Trophoblast cell (in vitro differentiated cells and primary cell): ENCODE measurements at regions not wholly inside any gene's neighbourhood (a gene's known extent, or its start where the extent isn't known, plus 50 kb on each side); places are given as distances from the start of the nearest gene placed in this dataset.

ENCODE experiments used
- DNase-seq, 2 donors: peaks; one replicate each; pipeline ENCODE4 v3.0.0-alpha.2; 2016
- H2AFZ ChIP-seq: 2 replicates; pipeline ENCODE4 v1.6.1; 2013; ENCODE audit warnings: low read length, moderate library complexity, mild to moderate bottlenecking; ENCODE audit not compliant: insufficient read depth, poor library complexity
- H2AK5ac ChIP-seq: 2 replicates; pipeline ENCODE4 v1.6.1; 2013; ENCODE audit warnings: mild to moderate bottlenecking, low read length
- H2BK120ac ChIP-seq: 2 replicates; pipeline ENCODE4 v1.6.1; 2013; ENCODE audit warnings: low read length, mild to moderate bottlenecking, moderate library complexity; ENCODE audit not compliant: insufficient read depth, poor library complexity
- H2BK12ac ChIP-seq: 2 replicates; pipeline ENCODE4 v1.6.1; 2013; ENCODE audit warnings: mild to moderate bottlenecking, low read length, moderate library complexity
- H2BK5ac ChIP-seq: 2 replicates; pipeline ENCODE4 v1.6.1; 2013; ENCODE audit warnings: low read length, low read depth, moderate library complexity, mild to moderate bottlenecking; ENCODE audit not compliant: poor library complexity
- H3K14ac ChIP-seq: 2 replicates; pipeline ENCODE4 v1.6.1; 2013; ENCODE audit warnings: mild to moderate bottlenecking, low read length
- H3K18ac ChIP-seq: 2 replicates; pipeline ENCODE4 v1.6.1; 2013; ENCODE audit warnings: mild to moderate bottlenecking, low read length
- H3K23ac ChIP-seq: 2 replicates; pipeline ENCODE4 v1.6.1; 2013; ENCODE audit warnings: low read length
- H3K27ac ChIP-seq: 2 replicates; pipeline ENCODE4 v1.5.1; 2013; ENCODE audit warnings: low read depth, mild to moderate bottlenecking, inconsistent platforms, low read length, moderate library complexity
- H3K27me3 ChIP-seq: 2 replicates; pipeline ENCODE4 v1.6.1; 2013; ENCODE audit warnings: inconsistent platforms, mild to moderate bottlenecking, low read length, moderate library complexity; ENCODE audit not compliant: insufficient read depth
- H3K36me3 ChIP-seq, 2 experiments: 1 replicate in 1 of 2; 2 replicates in 1 of 2; pipeline ENCODE4 v1.6.1; 2013; ENCODE audit warnings: low read length in 2 of 2, mild to moderate bottlenecking in 2 of 2, moderate library complexity in 1 of 2; ENCODE audit not compliant: insufficient read depth in 2 of 2, control insufficient read depth in 1 of 2
- H3K4ac ChIP-seq: 2 replicates; pipeline ENCODE4 v1.6.1; 2013; ENCODE audit warnings: low read depth, mild to moderate bottlenecking, low read length, moderate library complexity
- H3K4me1 ChIP-seq, 2 experiments: 1 replicate in 1 of 2; 2 replicates in 1 of 2; pipeline ENCODE4 v1.6.1; 2013; ENCODE audit warnings: low read length in 2 of 2, mild to moderate bottlenecking in 2 of 2, moderate library complexity in 1 of 2; ENCODE audit not compliant: insufficient read depth in 2 of 2, control insufficient read depth in 1 of 2
- H3K4me2 ChIP-seq: 2 replicates; pipeline ENCODE4 v1.6.1; 2013; ENCODE audit warnings: inconsistent platforms, mild to moderate bottlenecking, low read length, moderate library complexity
- H3K4me3 ChIP-seq: 2 replicates; pipeline ENCODE4 v1.5.1; 2013; ENCODE audit warnings: mild to moderate bottlenecking, low read depth, low read length, inconsistent platforms
- H3K79me1 ChIP-seq: one replicate; pipeline ENCODE4 v1.6.1; 2013; ENCODE audit warnings: low read length
- H3K79me2 ChIP-seq: 2 replicates; pipeline ENCODE4 v1.6.1; 2013; ENCODE audit warnings: low read length, mild to moderate bottlenecking; ENCODE audit not compliant: control insufficient read depth, insufficient read depth, poor library complexity
- H3K9ac ChIP-seq: 2 replicates; pipeline ENCODE4 v1.6.1; 2013; ENCODE audit warnings: mild to moderate bottlenecking, low read length
- H3K9me3 ChIP-seq: 2 replicates; pipeline ENCODE4 v1.6.1; 2013; ENCODE audit warnings: low read depth, mild to moderate bottlenecking, control low read depth, inconsistent platforms, low read length; ENCODE audit not compliant: insufficient read depth
- H4K12ac ChIP-seq: 2 replicates; pipeline ENCODE4 v1.6.1; 2013; ENCODE audit warnings: low read depth, mild to moderate bottlenecking, low read length, moderate library complexity
- H4K8ac ChIP-seq: 2 replicates; pipeline ENCODE4 v1.6.1; 2013; ENCODE audit warnings: low read depth, mild to moderate bottlenecking, low read length, moderate library complexity
- H4K91ac ChIP-seq: one replicate; pipeline ENCODE4 v1.6.1; 2013; ENCODE audit warnings: low read depth, mild to moderate bottlenecking, low read length, moderate library complexity
- WGBS: extraction: QIAGEN DNeasy Blood & Tissue Kit; methylation state at CpG from one replicate; pipeline ENCODE4 v1.1.7; 2013; ENCODE audit warnings: missing lambda C conversion rate; ENCODE audit not compliant: insufficient read length, insufficient coverage; ENCODE audit errors: extremely low coverage; 5-methylcytosine and 5-hydroxymethylcytosine counted together

GRCh38 chr5:4802044-4802443 lies 338.1 kb upstream of the ADAMTS16 start:
- Histone ChIP-seq H3K23ac (no peak overlapping the region), H3K79me2 (no peaks in the 10 kb centered on the region), H2AK5ac (no peak overlapping the region), H3K27me3 (no peaks in the 10 kb centered on the region), H3K4ac (no peak overlapping the region), H2BK120ac (no peak overlapping the region), H3K14ac (no peak overlapping the region), H4K91ac (no peak overlapping the region), H3K9ac (no peak overlapping the region), H2BK12ac (no peak overlapping the region), H4K8ac (no peak overlapping the region), H3K9me3 (peaks cover 2% of the 10 kb centered on the region), H3K27ac (no peak overlapping the region), H3K4me3 (no peak overlapping the region), H3K4me1 (peaks cover 0 to 2% of the 10 kb centered on the region in 2 experiments), H3K79me1 (no peaks in the 10 kb centered on the region), H3K18ac (no peak overlapping the region), H2AFZ (no peak overlapping the region), H2BK5ac (no peak overlapping the region), H3K4me2 (no peak overlapping the region), H3K36me3 (no peaks in the 10 kb centered on the region), H4K12ac (no peak overlapping the region)
- WGBS: no CpG with 5 or more reads among the region's 3 CpGs
- DNase-seq: no peak

GRCh38 chr5:4804691-4805360 lies 335.3 kb upstream of the ADAMTS16 start:
- no peak overlapping the region for H2AFZ ChIP-seq
- no peaks in the 10 kb centered on the region for H3K27me3 ChIP-seq
- WGBS: no CpG with 5 or more reads among the region's 12 CpGs
- H3K9ac ChIP-seq: no peak overlapping the region
- no peak for DNase-seq
- H3K4me1 ChIP-seq: peaks cover 0 to 2% of the 10 kb centered on the region in 2 experiments
- H2BK5ac ChIP-seq: no peak overlapping the region
- H3K18ac ChIP-seq: no peak overlapping the region
- H3K9me3 ChIP-seq: peaks cover 2% of the 10 kb centered on the region
- no peaks in the 10 kb centered on the region for H3K36me3 ChIP-seq
- no peak overlapping the region for H2AK5ac ChIP-seq
- no peak overlapping the region for H3K23ac ChIP-seq
- H3K27ac ChIP-seq: no peak overlapping the region
- no peak overlapping the region for H3K4ac ChIP-seq
- H4K8ac ChIP-seq: no peak overlapping the region
- H3K14ac ChIP-seq: no peak overlapping the region
- no peak overlapping the region for H3K4me2 ChIP-seq
- no peak overlapping the region for H4K12ac ChIP-seq
- no peak overlapping the region for H2BK120ac ChIP-seq
- H2BK12ac ChIP-seq: no peak overlapping the region
- no peak overlapping the region for H4K91ac ChIP-seq
- H3K79me2 ChIP-seq: no peaks in the 10 kb centered on the region
- no peaks in the 10 kb centered on the region for H3K79me1 ChIP-seq
- no peak overlapping the region for H3K4me3 ChIP-seq

GRCh38 chr5:4815002-4815401 lies 325.1 kb upstream of the ADAMTS16 start:
- no peak overlapping the region for H2AFZ ChIP-seq
- H3K4me3 ChIP-seq: no peak overlapping the region
- DNase-seq: no peak
- H3K18ac ChIP-seq: no peak overlapping the region
- no peak overlapping the region for H2BK12ac ChIP-seq
- H3K36me3 ChIP-seq: no peaks in the 10 kb centered on the region
- H3K4ac ChIP-seq: no peak overlapping the region
- no peaks in the 10 kb centered on the region for H3K27me3 ChIP-seq
- no peaks in the 10 kb centered on the region for H3K9me3 ChIP-seq
- no peak overlapping the region for H4K8ac ChIP-seq
- no CpG with 5 or more reads among the region's 3 CpGs for WGBS
- no peak overlapping the region for H4K12ac ChIP-seq
- H3K27ac ChIP-seq: no peak overlapping the region
- no peak overlapping the region for H2AK5ac ChIP-seq
- no peaks in the 10 kb centered on the region for H3K79me1 ChIP-seq
- H3K23ac ChIP-seq: no peak overlapping the region
- no peak overlapping the region for H3K14ac ChIP-seq
- no peak overlapping the region for H3K9ac ChIP-seq
- H3K4me1 ChIP-seq: no peaks in the 10 kb centered on the region
- H2BK120ac ChIP-seq: no peak overlapping the region
- H3K4me2 ChIP-seq: no peak overlapping the region
- no peak overlapping the region for H4K91ac ChIP-seq
- H3K79me2 ChIP-seq: no peaks in the 10 kb centered on the region
- no peak overlapping the region for H2BK5ac ChIP-seq

- no CpG with 5 or more reads among the region's 2 CpGs for WGBS
Measured at GRCh38 chr5:4817767-4818166, 322.4 kb upstream of the ADAMTS16 start.

More at GRCh38 chr5:4817767-4818166, 322.4 kb upstream of the ADAMTS16 start:
- Histone ChIP-seq H3K14ac (no peak overlapping the region), H3K9me3 (no peaks in the 10 kb centered on the region), H2BK12ac (no peak overlapping the region), H4K91ac (no peak overlapping the region), H3K27me3 (no peaks in the 10 kb centered on the region), H3K23ac (no peak overlapping the region), H3K4me2 (no peak overlapping the region), H3K4ac (no peak overlapping the region), H2BK5ac (no peak overlapping the region), H3K79me1 (no peaks in the 10 kb centered on the region), H3K4me3 (no peak overlapping the region), H2AK5ac (no peak overlapping the region), H2AFZ (no peak overlapping the region), H3K27ac (no peak overlapping the region), H3K4me1 (no peaks in the 10 kb centered on the region), H2BK120ac (no peak overlapping the region), H3K36me3 (no peaks in the 10 kb centered on the region), H3K18ac (no peak overlapping the region), H3K79me2 (no peaks in the 10 kb centered on the region), H4K12ac (no peak overlapping the region), H4K8ac (no peak overlapping the region), H3K9ac (no peak overlapping the region)
- DNase-seq: no peak
